Prostate gland (tissue), 2 donors: ENCODE measurements at regions not wholly inside any gene's neighbourhood (a gene's known extent, or its start where the extent isn't known, plus 50 kb on each side); places are given as distances from the start of the nearest gene placed in this dataset.

Source experiments
- DNase-seq: peaks from one replicate; pipeline ENCODE4 v3.0.0-alpha.2; 2019; ENCODE audit warnings: low spot score
- H3K27ac ChIP-seq, 2 donors: fragments of 200-600 bp; sonication (generic); 2 replicates each; pipeline ENCODE4 v1.5.1; 2017 to 2019
- H3K27me3 ChIP-seq: fragments of 200-600 bp; sonication (generic); replicated peaks from 2 replicates; pipeline ENCODE4 v1.5.1; 2019; ENCODE audit not compliant: insufficient read depth
- H3K36me3 ChIP-seq, 2 donors: fragments of 200-600 bp; sonication (generic); 1 replicate in 1 of 2; 2 replicates in 1 of 2; pipeline versions ENCODE4 v1.5.1 to v1.8.1; 2017 to 2019
- H3K4me1 ChIP-seq: fragments of 200-600 bp; sonication (generic); replicated peaks from 2 replicates; pipeline ENCODE4 v1.5.1; 2019
- H3K4me3 ChIP-seq, 2 donors: fragments of 200-600 bp; sonication (generic); 2 replicates each; pipeline ENCODE4 v1.5.1; 2017 to 2019
- H3K9me3 ChIP-seq: fragments of 200-600 bp; sonication (generic); 2 replicates; pipeline ENCODE4 v1.5.1; 2017
- CTCF ChIP-seq, 4 experiments: fragments of 200-600 bp in 2 of 4; fragments of 450-650 bp in 2 of 4; sonication (generic) in 2 of 4; IDR thresholded peaks; 1 replicate in 3 of 4; 2 replicates in 1 of 4; pipeline ENCODE4 v1.5.1; 2016 to 2019; ENCODE audit warnings: antibody characterized with exemption in 4 of 4, mild to moderate bottlenecking in 2 of 4, moderate library complexity in 2 of 4
- POLR2A ChIP-seq: fragments of 450-650 bp; IDR thresholded peaks from one replicate; pipeline ENCODE4 v1.6.1; 2016; ENCODE audit warnings: antibody characterized with exemption, mild to moderate bottlenecking
- POLR2AphosphoS5 ChIP-seq: sonication (generic); formaldehyde crosslinking; IDR thresholded peaks from one replicate; pipeline ENCODE4 v1.6.1; 2017; ENCODE audit warnings: antibody characterized with exemption
- WGBS: methylation state at CpG from one replicate; pipeline ENCODE4 v1.1.5; 2018; 5-methylcytosine and 5-hydroxymethylcytosine counted together
- intact Hi-C: fragments of 100-400 bp; cut with DNase I; formaldehyde crosslinking; loops from one replicate; pipeline ENCODE4 v1.14.2; 2022

- Histone ChIP-seq H3K27ac (no peak overlapping the region), H3K36me3 (no peaks in the 10 kb centered on the region), H3K9me3 (no peaks in the 10 kb centered on the region), H3K4me3 (no peak overlapping the region), H3K27me3 (no peaks in the 10 kb centered on the region), H3K4me1 (no peaks in the 10 kb centered on the region)
- DNase-seq: no peak
- TF ChIP-seq POLR2A (no peak), POLR2AphosphoS5 (no peak), CTCF (IDR thresholded peaks at IDR 0.05) (no peak)
- intact Hi-C loops: no loop called here
Observed at GRCh38 chr10:85100495-85100894, 772.1 kb downstream of the CCSER2 start.

GRCh38 chr10:85105614-85106255, 777.3 kb downstream of the CCSER2 start:
- Histone ChIP-seq H3K4me3 (no peak overlapping the region), H3K36me3 (no peaks in the 10 kb centered on the region), H3K9me3 (no peaks in the 10 kb centered on the region), H3K4me1 (no peaks in the 10 kb centered on the region), H3K27me3 (no peaks in the 10 kb centered on the region), H3K27ac (no peak overlapping the region)
- WGBS: 72% methylated on average over 4 of the region's 4 CpGs
- intact Hi-C loops: no loop called here
- DNase-seq: no peak
- TF ChIP-seq CTCF (IDR thresholded peaks at IDR 0.05): no peak
- no peak for TF ChIP-seq POLR2AphosphoS5
- no peak for TF ChIP-seq POLR2A

GRCh38 chr10:85111271-85111670, 782.9 kb downstream of the CCSER2 start:
- H3K4me1 ChIP-seq: no peaks in the 10 kb centered on the region
- no peak for TF ChIP-seq POLR2A
- TF ChIP-seq POLR2AphosphoS5: no peak
- TF ChIP-seq CTCF (IDR thresholded peaks at IDR 0.05): no peak
- WGBS: 56% methylated on average over 1 of the region's 1 CpG
- H3K4me3 ChIP-seq: no peak overlapping the region
- DNase-seq: no peak
- H3K9me3 ChIP-seq: no peaks in the 10 kb centered on the region
- H3K27me3 ChIP-seq: no peaks in the 10 kb centered on the region
- intact Hi-C loops: no loop called here
- H3K27ac ChIP-seq: no peak overlapping the region
- no peaks in the 10 kb centered on the region for H3K36me3 ChIP-seq

- H3K27ac ChIP-seq: no peak overlapping the region
- no peaks in the 10 kb centered on the region for H3K9me3 ChIP-seq
- no peaks in the 10 kb centered on the region for H3K36me3 ChIP-seq
- intact Hi-C loops: no loop called here
- H3K27me3 ChIP-seq: no peaks in the 10 kb centered on the region
- H3K4me1 ChIP-seq: no peaks in the 10 kb centered on the region
- WGBS: 76% methylated on average over 3 of the region's 3 CpGs
- TF ChIP-seq POLR2A: no peak
- no peak for TF ChIP-seq POLR2AphosphoS5
- TF ChIP-seq CTCF (IDR thresholded peaks at IDR 0.05): no peak
- DNase-seq: no peak
- no peak overlapping the region for H3K4me3 ChIP-seq
Observed at GRCh38 chr10:85124603-85125051, 796.2 kb downstream of the CCSER2 start.

GRCh38 chr10:85137253-85137652, 808.9 kb downstream of the CCSER2 start:
- H3K27ac ChIP-seq: no peak overlapping the region
- WGBS: 66% methylated on average over 5 of the region's 5 CpGs
- H3K36me3 ChIP-seq: no peaks in the 10 kb centered on the region
- TF ChIP-seq CTCF (IDR thresholded peaks at IDR 0.05): no peak
- TF ChIP-seq POLR2A: no peak
- TF ChIP-seq POLR2AphosphoS5: no peak
- no peaks in the 10 kb centered on the region for H3K9me3 ChIP-seq
- H3K27me3 ChIP-seq: no peaks in the 10 kb centered on the region
- intact Hi-C loops: no loop called here
- no peak overlapping the region for H3K4me3 ChIP-seq
- no peak for DNase-seq
- H3K4me1 ChIP-seq: no peaks in the 10 kb centered on the region
